HG03135 (cell line): ENCODE measurements at regions not wholly inside any gene's neighbourhood (a gene's known extent, or its start where the extent isn't known, plus 50 kb on each side); places are given as distances from the start of the nearest gene placed in this dataset.
"Not testable (repeated sequence)": the region's sequence is repeated elsewhere in the genome, so short reads cannot be mapped to it uniquely, and the experiment has no call there.

ENCODE experiments used
- ATAC-seq: cut with Tn5 transposase; IDR thresholded peaks from one replicate; pipeline ENCODE4 v1.9.1; 2021; ENCODE audit warnings: mild to moderate bottlenecking, moderate library complexity; ENCODE audit not compliant: unreplicated experiment

GRCh38 chrX:40996886-40997530, 88.2 kb upstream of the USP9X start:
- no peak for ATAC-seq

- ATAC-seq: no peak
Measured at GRCh38 chrX:40998123-40998522, 87.1 kb upstream of the USP9X start.

DNA sequence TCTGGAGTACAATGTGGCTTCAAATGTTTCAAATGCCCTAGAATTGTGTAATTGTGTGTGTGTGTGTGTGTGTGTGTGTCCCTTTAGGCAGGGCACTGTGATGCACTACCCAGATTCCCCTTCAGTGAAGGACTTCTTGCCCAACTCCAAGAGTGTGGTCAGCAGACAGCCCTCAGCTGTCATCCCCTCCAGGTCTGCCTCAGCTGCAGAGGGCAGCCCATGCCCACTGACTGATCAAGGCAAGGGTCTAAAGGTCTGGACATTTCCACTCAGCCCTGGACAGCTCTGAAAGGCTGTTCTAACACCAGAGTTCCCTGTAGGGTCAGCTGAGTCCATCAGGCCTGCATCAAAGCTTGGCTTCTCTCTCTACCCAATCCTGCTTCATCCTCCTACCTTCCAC, 83.9 kb upstream of the USP9X start:
- ATAC-seq: no peak

- no peak for ATAC-seq
Measured at GRCh38 chrX:41002026-41002425, 83.2 kb upstream of the USP9X start.

GRCh38 chrX:41003506-41004270, 81.6 kb upstream of the USP9X start:
- no peak for ATAC-seq

DNA sequence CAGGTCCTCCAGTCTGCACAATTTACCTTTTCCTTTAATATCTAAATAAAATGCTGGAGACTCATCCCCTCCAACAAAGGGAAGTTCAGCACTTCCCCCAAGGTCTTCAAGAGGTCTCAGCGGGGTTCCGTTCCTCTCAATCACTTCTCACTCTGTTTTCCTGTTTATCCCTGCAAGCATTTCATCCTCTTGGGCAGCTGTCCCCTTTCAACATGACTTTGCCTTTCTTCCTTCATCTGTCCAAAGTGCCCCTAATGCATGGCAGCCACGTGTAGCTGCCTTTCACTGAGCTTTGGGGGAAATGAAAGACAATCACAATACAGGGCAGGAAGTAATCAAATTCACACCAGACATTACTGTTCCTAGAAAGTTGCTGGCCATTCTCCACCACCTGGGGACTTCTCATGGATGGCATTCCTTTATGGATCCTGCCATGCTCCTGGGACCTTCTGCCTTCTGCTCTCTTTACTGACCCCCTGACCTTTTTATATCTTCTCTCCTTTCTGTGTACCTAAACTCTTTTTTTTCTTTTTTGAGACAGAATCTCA, 79.7 kb upstream of the USP9X start:
- no peak for ATAC-seq

- ATAC-seq: no peak
Measured at GRCh38 chrX:41009850-41010846, 75.1 kb upstream of the USP9X start.

GRCh38 chrX:41014776-41015360, 70.4 kb upstream of the USP9X start:
- ATAC-seq: no peak

GRCh38 chrX:41017785-41018184, 67.5 kb upstream of the USP9X start:
- not testable (repeated sequence) for ATAC-seq

DNA sequence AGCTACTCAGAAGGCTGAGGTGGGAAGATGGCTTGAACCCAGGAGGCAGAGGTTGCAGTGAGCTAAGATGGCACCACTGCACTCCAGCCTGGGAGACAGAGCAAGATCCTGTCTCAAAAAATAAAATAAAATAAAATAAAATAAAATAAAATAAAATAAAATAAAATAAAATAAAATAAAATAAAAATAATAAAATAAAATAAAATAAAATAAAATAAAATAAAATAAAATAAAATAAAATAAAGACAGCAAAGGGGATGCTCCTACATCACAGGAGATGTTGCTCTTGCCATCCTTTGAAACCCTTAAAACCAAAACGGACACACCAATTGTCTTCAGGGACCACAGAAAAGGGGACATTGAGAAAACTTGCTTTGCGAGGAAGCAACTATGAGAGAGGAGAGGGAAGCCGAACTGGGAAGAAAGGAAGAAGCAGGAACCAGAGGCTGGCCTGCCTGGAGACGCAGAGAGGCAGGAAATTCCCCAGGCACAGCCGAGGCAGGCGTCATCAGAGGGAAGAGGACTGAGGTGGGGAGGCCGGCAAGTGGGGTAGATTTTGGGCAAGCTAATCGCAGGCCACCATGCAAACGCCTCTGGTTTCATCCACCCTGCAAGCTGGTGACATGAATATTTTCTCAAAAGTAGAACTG, 66.7 kb upstream of the USP9X start:
- ATAC-seq: not testable (repeated sequence)

DNA sequence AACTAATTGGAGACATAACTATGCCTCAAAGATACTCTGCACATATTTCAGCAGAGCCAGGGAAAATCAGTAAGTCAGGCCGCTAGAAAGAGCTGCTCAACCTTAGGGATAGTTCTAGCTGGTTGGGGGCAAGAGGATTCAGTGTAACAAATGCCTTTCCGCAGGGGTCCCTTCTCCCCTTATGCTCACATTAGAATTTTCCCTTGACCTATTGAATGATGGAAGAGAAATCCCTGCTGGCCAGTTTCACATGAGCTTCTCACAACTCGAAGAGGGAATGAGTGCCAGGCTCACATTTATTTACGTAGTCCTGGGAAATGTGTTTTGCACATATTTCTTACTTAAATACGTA, 66.2 kb upstream of the USP9X start:
- ATAC-seq: no peak

DNA sequence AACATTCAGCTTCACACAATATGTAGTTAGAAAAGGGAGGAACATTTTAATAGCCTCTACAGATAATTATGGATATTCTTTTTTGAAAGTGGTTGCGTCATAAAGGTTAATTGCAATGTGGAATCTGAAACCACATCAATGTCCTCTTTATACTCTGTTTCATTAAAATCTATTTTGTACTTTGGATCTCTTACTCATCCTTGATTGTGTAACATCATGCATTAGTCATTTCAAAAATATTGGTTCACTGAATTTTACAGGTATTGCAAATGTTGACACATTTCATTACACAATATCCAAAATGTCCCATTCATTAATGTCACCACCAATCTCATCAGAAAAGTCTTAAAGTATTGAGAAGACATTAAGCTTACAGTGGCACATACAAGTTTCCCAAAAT, 62.7 kb upstream of the USP9X start:
- ATAC-seq: no peak

- no peak for ATAC-seq
Measured at GRCh38 chrX:41023098-41023497, 62.1 kb upstream of the USP9X start.

DNA sequence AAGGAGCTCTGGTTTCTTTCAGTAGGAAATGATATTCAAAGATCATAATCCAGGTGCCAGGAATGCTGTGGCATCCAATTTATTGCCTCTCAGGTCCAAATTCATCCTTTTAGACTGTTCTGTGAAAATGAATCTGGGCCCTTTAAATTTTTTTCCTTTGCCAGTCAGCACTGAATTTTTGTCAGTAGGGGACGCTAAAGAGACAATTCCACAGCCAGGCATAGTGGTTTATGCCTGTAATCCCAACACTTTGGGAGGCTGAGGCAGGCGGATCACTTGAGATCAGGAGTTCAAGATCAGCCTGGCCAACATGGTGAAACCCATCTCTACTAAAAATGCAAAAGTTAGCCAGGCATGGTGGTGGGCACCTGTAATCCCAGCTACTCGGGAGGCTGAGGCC, 60.9 kb upstream of the USP9X start:
- ATAC-seq: not testable (repeated sequence)

DNA sequence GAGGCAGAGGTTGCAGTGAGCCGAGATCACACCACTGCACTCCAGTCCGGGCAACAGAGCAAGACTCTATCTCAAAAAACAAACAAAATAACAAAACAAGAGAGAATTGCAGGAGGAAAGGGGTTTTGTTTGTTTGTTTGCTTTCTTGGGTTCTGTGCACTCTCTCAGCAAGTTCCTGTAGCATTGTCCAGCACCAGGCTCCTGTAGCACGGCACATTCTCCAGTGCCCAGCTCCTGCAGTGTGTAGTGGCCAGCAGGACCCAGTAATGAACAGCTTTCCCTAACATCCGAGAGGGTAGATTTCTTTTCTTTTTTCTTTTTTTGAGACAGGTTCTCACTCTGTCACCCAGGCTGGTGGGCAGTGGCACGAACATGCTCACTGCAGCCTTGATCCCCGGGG, 60.5 kb upstream of the USP9X start:
- ATAC-seq: no peak

- no peak for ATAC-seq
Measured at GRCh38 chrX:41025926-41026701, 59.1 kb upstream of the USP9X start.

GRCh38 chrX:41026702-41027078, 58.6 kb upstream of the USP9X start:
- ATAC-seq: no peak

DNA sequence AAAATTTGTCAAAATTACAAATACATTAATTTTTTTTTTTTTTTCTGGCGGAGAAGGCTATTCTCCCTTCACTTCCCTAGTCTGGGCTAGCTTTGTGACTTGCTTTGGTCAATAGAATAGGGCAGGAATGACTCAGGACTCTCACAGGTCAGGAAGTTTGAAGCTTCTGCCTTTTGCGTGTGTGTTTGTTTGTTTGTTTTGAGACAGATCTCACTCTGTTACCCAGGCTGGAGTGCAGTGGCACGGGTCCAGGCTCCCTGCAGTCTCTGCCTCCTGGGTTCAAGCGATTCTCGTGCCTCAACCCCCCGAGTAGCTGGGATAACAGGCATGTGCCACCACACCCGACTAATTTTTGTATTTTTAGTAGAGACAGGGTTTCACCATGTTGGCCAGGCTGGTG, 55.9 kb upstream of the USP9X start:
- ATAC-seq: no peak

GRCh38 chrX:41031256-41031967, 53.8 kb upstream of the USP9X start:
- ATAC-seq: no peak
